Esophagus muscularis mucosa (tissue), 4 donors: ENCODE measurements at regions not wholly inside any gene's neighbourhood (a gene's known extent, or its start where the extent isn't known, plus 50 kb on each side); places are given as distances from the start of the nearest gene placed in this dataset.
"Not testable (repeated sequence)": the region's sequence is repeated elsewhere in the genome, so short reads cannot be mapped to it uniquely, and the experiment has no call there.

Experiments used
- DNase-seq: peaks from one replicate; pipeline ENCODE4 v3.0.0-alpha.2; 2017; ENCODE audit errors: extremely low spot score
- H3K27ac ChIP-seq, 4 donors: fragments of 200-600 bp; sonication (generic); replicated peaks in 1 of 4; 1 replicate in 3 of 4; 2 replicates in 1 of 4; pipeline ENCODE4 v1.5.1; 2016 to 2019; ENCODE audit warnings: mild to moderate bottlenecking in 1 of 4
- H3K27me3 ChIP-seq, 4 donors: fragments of 200-600 bp; sonication (generic); one replicate each; pipeline versions ENCODE4 v1.5.1 to v1.6.0; 2016 to 2019
- H3K36me3 ChIP-seq, 4 donors: fragments of 200-600 bp; sonication (generic); one replicate each; pipeline ENCODE4 v1.5.1; 2016 to 2019
- H3K4me1 ChIP-seq, 4 donors: fragments of 200-600 bp; sonication (generic); one replicate each; pipeline ENCODE4 v1.5.1; 2016 to 2019
- H3K4me3 ChIP-seq, 4 donors: fragments of 200-600 bp; sonication (generic); 1 replicate in 2 of 4; 2 replicates in 2 of 4; pipeline ENCODE4 v1.5.1; 2016 to 2019; ENCODE audit warnings: mild to moderate bottlenecking in 4 of 4, moderate library complexity in 1 of 4
- H3K9me3 ChIP-seq, 4 donors: fragments of 200-600 bp; sonication (generic); 1 replicate in 3 of 4; 2 replicates in 1 of 4; pipeline ENCODE4 v1.5.1; 2016 to 2019
- EP300 ChIP-seq: sonication (generic); formaldehyde crosslinking; IDR thresholded peaks from one replicate; pipeline ENCODE4 v1.6.1; 2017; ENCODE audit warnings: antibody characterized with exemption
- POLR2A ChIP-seq: fragments of 450-650 bp; IDR thresholded peaks from one replicate; pipeline ENCODE4 v1.6.1; 2017; ENCODE audit warnings: antibody characterized with exemption, moderate library complexity, mild to moderate bottlenecking, low read depth
- POLR2AphosphoS5 ChIP-seq, 2 donors: sonication (generic); formaldehyde crosslinking; IDR thresholded peaks; one replicate each; pipeline ENCODE4 v1.6.1; 2017; ENCODE audit warnings: antibody characterized with exemption in 2 of 2
- WGBS: methylation state at CpG from one replicate; pipeline ENCODE4 v1.1.5; 2018; 5-methylcytosine and 5-hydroxymethylcytosine counted together
- intact Hi-C: fragments of 100-400 bp; cut with DNase I; formaldehyde crosslinking; loops from one replicate; pipeline ENCODE4 v1.15.1; 2023
- TF ChIP-seq, protein P1 (sequence below), 3 experiments: fragments of 200-600 bp in 2 of 3; fragments of 450-650 bp in 1 of 3; sonication (generic) in 2 of 3; IDR thresholded peaks; one replicate each; pipeline ENCODE4 v1.5.1; 2017 to 2019; ENCODE audit warnings: antibody characterized with exemption in 3 of 3, mild to moderate bottlenecking in 2 of 3, moderate library complexity in 1 of 3

DNA sequence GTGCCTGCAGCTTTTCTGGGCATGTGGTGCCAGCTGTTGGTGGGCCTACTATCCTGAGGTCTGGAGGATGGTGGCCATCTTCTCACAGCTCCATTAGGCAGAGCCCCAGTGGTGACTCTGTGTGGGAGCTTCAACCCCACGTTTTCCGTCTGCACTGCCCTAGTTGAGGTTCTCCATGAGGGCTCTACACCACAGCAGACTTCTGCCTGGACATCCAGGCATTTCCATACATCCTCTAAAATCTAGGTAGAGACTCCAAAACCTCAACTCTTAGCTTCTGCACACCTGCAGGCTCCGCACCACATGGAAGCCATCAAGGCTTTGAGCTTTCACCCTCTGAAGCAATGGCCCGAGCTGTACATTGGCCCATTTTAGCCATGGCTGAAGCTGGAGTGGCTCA is 153.3 kb upstream of the PGRMC2 start:
- intact Hi-C loops: loop anchor here (10.0 kb wide), 1 partner anchor 236 kb away; no protein-coding TSS in a partner anchor

DNA sequence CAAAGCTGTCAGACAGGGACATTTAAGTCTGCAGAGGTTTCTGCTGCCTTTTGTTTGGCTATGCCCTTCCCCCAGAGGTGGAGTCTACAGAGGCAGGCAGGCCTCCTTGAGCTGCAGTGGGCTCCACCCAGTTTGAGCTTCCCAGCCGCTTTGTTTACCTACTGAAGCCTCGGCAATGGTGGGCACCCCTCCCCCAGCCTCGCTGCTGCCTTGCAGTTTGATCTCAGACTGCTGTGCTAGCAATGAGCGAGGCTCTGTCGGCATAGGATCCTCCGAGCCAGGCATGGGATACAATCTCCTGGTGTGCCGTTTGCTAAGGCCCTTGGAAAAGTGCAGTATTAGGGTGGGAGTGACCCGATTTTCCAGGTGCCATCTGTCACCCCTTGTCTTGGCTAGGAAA is 149.4 kb upstream of the PGRMC2 start:
- intact Hi-C loops: not testable (repeated sequence)
- WGBS: 94% methylated on average over 7 of the region's 8 CpGs

More for the DNA sequence above, 153.3 kb upstream of the PGRMC2 start:
- peaks cover 0 to 18% (median 12%) of the 10 kb centered on the region in 4 donors for H3K9me3 ChIP-seq
- no peak overlapping the region for H3K27ac ChIP-seq
- WGBS: 91% methylated on average over 4 of the region's 4 CpGs
- H3K4me1 ChIP-seq: no peaks in the 10 kb centered on the region
- no peaks in the 10 kb centered on the region for H3K36me3 ChIP-seq
- no peak for DNase-seq
- TF ChIP-seq, protein P1, sequence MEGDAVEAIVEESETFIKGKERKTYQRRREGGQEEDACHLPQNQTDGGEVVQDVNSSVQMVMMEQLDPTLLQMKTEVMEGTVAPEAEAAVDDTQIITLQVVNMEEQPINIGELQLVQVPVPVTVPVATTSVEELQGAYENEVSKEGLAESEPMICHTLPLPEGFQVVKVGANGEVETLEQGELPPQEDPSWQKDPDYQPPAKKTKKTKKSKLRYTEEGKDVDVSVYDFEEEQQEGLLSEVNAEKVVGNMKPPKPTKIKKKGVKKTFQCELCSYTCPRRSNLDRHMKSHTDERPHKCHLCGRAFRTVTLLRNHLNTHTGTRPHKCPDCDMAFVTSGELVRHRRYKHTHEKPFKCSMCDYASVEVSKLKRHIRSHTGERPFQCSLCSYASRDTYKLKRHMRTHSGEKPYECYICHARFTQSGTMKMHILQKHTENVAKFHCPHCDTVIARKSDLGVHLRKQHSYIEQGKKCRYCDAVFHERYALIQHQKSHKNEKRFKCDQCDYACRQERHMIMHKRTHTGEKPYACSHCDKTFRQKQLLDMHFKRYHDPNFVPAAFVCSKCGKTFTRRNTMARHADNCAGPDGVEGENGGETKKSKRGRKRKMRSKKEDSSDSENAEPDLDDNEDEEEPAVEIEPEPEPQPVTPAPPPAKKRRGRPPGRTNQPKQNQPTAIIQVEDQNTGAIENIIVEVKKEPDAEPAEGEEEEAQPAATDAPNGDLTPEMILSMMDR (IDR thresholded peaks at IDR 0.05): no peak
- no peak for TF ChIP-seq POLR2AphosphoS5 (IDR thresholded peaks at IDR 0.05)
- TF ChIP-seq POLR2A: no peak
- TF ChIP-seq EP300: no peak
- no peaks in the 10 kb centered on the region for H3K27me3 ChIP-seq
- H3K4me3 ChIP-seq: no peak overlapping the region

DNA sequence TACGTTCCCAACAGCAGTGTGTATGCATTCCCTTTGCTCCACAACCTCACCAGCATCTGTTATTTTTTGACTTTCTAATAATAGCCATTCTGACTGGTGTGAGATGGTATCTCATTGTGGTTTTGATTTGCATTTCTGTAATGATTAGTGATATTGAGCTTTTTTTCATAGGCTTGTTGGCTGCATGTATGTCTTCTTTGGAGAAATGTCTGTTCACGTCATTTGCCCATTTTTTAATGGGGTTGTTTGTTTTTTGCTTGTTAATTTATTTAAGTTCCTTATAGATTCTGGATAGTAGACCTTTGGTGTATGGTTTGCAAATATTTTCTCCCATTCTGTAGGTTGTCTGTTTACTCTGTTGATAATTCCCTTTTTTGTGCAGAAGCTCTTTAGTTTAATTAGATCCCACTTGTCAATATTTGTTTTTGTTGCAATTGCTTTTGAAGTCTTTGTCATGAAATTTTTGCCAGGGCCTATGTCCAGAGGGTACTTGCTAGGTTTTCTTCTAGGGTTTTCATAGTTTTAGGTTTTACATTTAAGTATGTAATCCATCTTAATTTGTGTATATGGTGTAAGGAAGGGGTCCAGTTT is 141.5 kb upstream of the PGRMC2 start:
- H3K27me3 ChIP-seq, H3K4me3 ChIP-seq, intact Hi-C loops, DNase-seq, H3K9me3 ChIP-seq, H3K36me3 ChIP-seq, H3K27ac ChIP-seq: not testable (repeated sequence)
- peaks cover 6 to 15% (median 11%) of the 10 kb centered on the region in 4 donors for H3K4me1 ChIP-seq
- 100% methylated on average over 2 of the region's 2 CpGs for WGBS

More for the DNA sequence above, 149.4 kb upstream of the PGRMC2 start:
- H3K27ac ChIP-seq, H3K9me3 ChIP-seq, H3K36me3 ChIP-seq, H3K4me3 ChIP-seq, H3K4me1 ChIP-seq, H3K27me3 ChIP-seq, DNase-seq: not testable (repeated sequence)

DNA sequence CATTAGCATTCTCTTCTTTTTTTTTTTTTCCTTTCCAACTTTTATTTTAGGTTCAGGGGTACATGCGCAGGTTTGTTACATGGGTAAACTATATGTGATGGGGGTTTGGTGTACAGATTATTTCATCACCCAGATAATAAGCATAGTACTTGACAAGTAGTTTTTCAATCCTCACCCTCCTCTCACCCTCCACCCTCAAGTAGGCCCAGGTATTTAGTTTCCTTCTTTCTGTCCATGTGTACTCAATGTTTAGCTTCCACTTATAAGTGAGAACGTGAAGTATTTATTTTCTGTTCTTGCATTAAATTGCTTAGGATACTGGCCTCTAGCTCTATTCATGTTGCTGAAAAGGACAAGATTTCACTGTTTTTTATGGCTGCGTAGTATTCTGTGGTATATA is 140.8 kb upstream of the PGRMC2 start:
- Histone ChIP-seq H3K9me3 (no peaks in the 10 kb centered on the region), H3K4me1 (peaks cover 6 to 22% (median 17%) of the 10 kb centered on the region in 4 donors), H3K27ac (no peak overlapping the region), H3K27me3 (no peaks in the 10 kb centered on the region), H3K4me3 (no peak overlapping the region), H3K36me3 (no peaks in the 10 kb centered on the region)
- no peak for DNase-seq
- 93% methylated on average over 3 of the region's 3 CpGs for WGBS
- TF ChIP-seq EP300: no peak
- TF ChIP-seq POLR2AphosphoS5 (IDR thresholded peaks at IDR 0.05): no peak
- TF ChIP-seq POLR2A: no peak
- TF ChIP-seq, protein P1 (IDR thresholded peaks at IDR 0.05): no peak
- intact Hi-C loops: no loop called here

DNA sequence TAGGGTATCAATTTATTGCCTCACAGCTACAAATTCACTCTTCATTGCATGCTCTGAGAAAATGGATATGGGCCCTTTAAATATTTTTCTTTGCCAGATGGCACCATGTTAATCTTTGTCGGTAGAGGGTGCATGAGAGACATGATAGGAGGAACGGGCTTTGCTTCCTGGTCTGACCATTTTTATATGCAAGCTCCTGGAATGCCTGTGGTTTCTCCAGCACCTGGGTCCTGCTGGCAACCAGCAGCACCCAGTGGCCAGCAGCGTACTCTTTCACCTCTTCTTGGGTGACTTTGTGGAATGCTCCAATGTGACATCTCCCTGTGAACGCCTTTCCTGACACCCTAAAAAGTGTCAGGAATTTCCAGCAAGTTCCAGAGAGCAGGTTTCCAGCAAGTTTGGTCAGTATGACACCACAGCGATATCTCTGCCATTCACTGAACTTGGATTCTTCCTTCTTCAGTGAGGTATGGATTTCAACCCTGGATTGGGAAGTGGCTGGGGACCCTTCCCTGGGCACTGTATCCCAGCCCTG is 140.3 kb upstream of the PGRMC2 start:
- Histone ChIP-seq H3K4me3 (no peak overlapping the region), H3K27ac (no peak overlapping the region), H3K27me3 (no peaks in the 10 kb centered on the region), H3K9me3 (no peaks in the 10 kb centered on the region), H3K4me1 (peaks cover 6 to 25% (median 19%) of the 10 kb centered on the region in 4 donors), H3K36me3 (no peaks in the 10 kb centered on the region)
- WGBS: 65% methylated on average over 5 of the region's 5 CpGs
- intact Hi-C loops: no loop called here
- no peak for DNase-seq
- no peak for TF ChIP-seq POLR2A
- TF ChIP-seq, protein P1 (IDR thresholded peaks at IDR 0.05): peak in 2 of 3 experiments; percentile 10 to 31
